A549 (cell line): ENCODE measurements at regions not wholly inside any gene's neighbourhood (a gene's known extent, or its start where the extent isn't known, plus 50 kb on each side); places are given as distances from the start of the nearest gene placed in this dataset.
A peak's percentile ranks its signal among the peaks of the same experiment; 100 is the strongest.

Experiments used
- ATAC-seq, 2 experiments: fragments of 200-7000 bp in 1 of 2; fragments of >200 bp in 1 of 2; cut with Nextera tagmentation in 1 of 2; cut with Tn5 transposase in 1 of 2; 3 replicates each; pipeline versions ENCODE4 v1.8.0 to v1.9.1; 2018 to 2020; ENCODE audit warnings: mild to moderate bottlenecking in 1 of 2, moderate library complexity in 1 of 2
- CTCF ChIA-PET: fragments of 300-600 bp; sonication (Branson Sonifier 250); formaldehyde crosslinking; extraction: SDS; loops from one replicate; lab custom pipeline; 2021; ENCODE audit warnings: antibody characterized with exemption, inconsistent platforms; lab: Yijun Ruan, JAX
- POLR2A ChIA-PET: fragments of 350-600 bp; formaldehyde crosslinking; extraction: SDS; loops from one replicate; lab custom pipeline; 2021; ENCODE audit warnings: antibody characterized with exemption, inconsistent platforms; lab: Yijun Ruan, JAX
- DNase-seq, 2 experiments: peaks; one replicate each; pipeline versions ENCODE4 v3.0.0 to v3.0.0-alpha.2; 2011 to 2016; ENCODE audit warnings: low read depth in 1 of 2, low spot score in 1 of 2
- FAIRE-seq: peaks from 2 replicates; lab custom pipeline; 2011; peaks lifted over from hg19 to GRCh38; lab: Jason Lieb, UNC
- H3K27ac ChIP-seq, 2 experiments: fragments of >200 bp; sonication (Bioruptor Twin); formaldehyde crosslinking; 3 replicates each; pipeline ENCODE4 v1.5.1; 2016 to 2017
- H3K4me1 ChIP-seq: fragments of >200 bp; sonication (Bioruptor Twin); formaldehyde crosslinking; 3 replicates; pipeline ENCODE4 v1.6.1; 2016
- H3K4me2 ChIP-seq: fragments of >200 bp; sonication (Bioruptor Twin); formaldehyde crosslinking; 3 replicates; pipeline ENCODE4 v1.6.1; 2016
- H3K4me3 ChIP-seq: fragments of >200 bp; sonication (Bioruptor Twin); formaldehyde crosslinking; 3 replicates; pipeline ENCODE4 v1.5.1; 2016
- H3K9me3 ChIP-seq: fragments of >200 bp; sonication (Bioruptor Twin); formaldehyde crosslinking; 3 replicates; pipeline ENCODE4 v1.6.1; 2016
- BHLHE40 ChIP-seq: IDR thresholded peaks from 2 replicates; pipeline ENCODE4 v1.6.1; 2012; ENCODE audit warnings: low read depth, low read length, inconsistent platforms
- CBX8 ChIP-seq: fragments of 200-600 bp; sonication (generic); IDR thresholded peaks from 2 replicates; pipeline ENCODE4 v1.6.1; 2016
- CEBPB ChIP-seq, 2 experiments: fragments of >200 bp in 1 of 2; sonication (Bioruptor Twin) in 1 of 2; formaldehyde crosslinking in 1 of 2; IDR thresholded peaks; 2 replicates each; pipeline ENCODE4 v1.6.1; 2012 to 2016
- CHD2 ChIP-seq: fragments of 150-350 bp; IDR thresholded peaks from 2 replicates; pipeline ENCODE4 v1.6.1; 2014; ENCODE audit warnings: low read length; ENCODE audit not compliant: partially characterized antibody
- CHD4 ChIP-seq: fragments of 200-600 bp; sonication (generic); IDR thresholded peaks from 2 replicates; pipeline ENCODE4 v1.6.1; 2016; ENCODE audit warnings: antibody characterized with exemption, mild to moderate bottlenecking, borderline replicate concordance
- FOSL2 ChIP-seq, 2 experiments: fragments of 450-650 bp in 1 of 2; fragments of >200 bp in 1 of 2; sonication (Bioruptor Twin) in 1 of 2; formaldehyde crosslinking; IDR thresholded peaks; 2 replicates each; pipeline versions ENCODE4 v1.5.0 to v1.6.1; 2016 to 2020; ENCODE audit warnings: mild to moderate bottlenecking in 1 of 2, moderate library complexity in 1 of 2
- FOXS1 ChIP-seq: fragments of 250-450 bp; sonication (Bioruptor Pico); IDR thresholded peaks from 2 replicates; pipeline ENCODE4 v1.5.0; 2020; ENCODE audit warnings: mild to moderate bottlenecking, moderate library complexity
- HOXB5 ChIP-seq: fragments of 250-450 bp; sonication (Bioruptor Pico); IDR thresholded peaks from 2 replicates; pipeline ENCODE4 v1.5.0; 2020; ENCODE audit warnings: mild to moderate bottlenecking, moderate library complexity
- NFE2L2 ChIP-seq: fragments of 150-350 bp; conservative IDR thresholded peaks from 2 replicates; pipeline ENCODE4 v1.6.1; 2014; ENCODE audit warnings: low read length
- NR3C1 ChIP-seq: fragments of >200 bp; sonication (Bioruptor Twin); formaldehyde crosslinking; IDR thresholded peaks from 3 replicates; pipeline ENCODE4 v1.6.1; 2017
- RCOR1 ChIP-seq: fragments of 150-350 bp; IDR thresholded peaks from 2 replicates; pipeline ENCODE4 v1.6.1; 2014; ENCODE audit warnings: antibody characterized with exemption, low read length, low read depth
- TFCP2L1 ChIP-seq: fragments of 250-450 bp; sonication (Bioruptor Pico); IDR thresholded peaks from 2 replicates; pipeline ENCODE4 v1.5.0; 2021; ENCODE audit warnings: mild to moderate bottlenecking
- WGBS: methylation state at CpG from one replicate; pipeline ENCODE4 v1.1.6; 2017; ENCODE audit errors: missing lambda C conversion rate; 5-methylcytosine and 5-hydroxymethylcytosine counted together
- TF ChIP-seq, protein P1 (sequence below): fragments of 150-350 bp; IDR thresholded peaks from 2 replicates; pipeline ENCODE4 v1.6.1; 2014; ENCODE audit warnings: low read depth, mild to moderate bottlenecking, low read length
- TF ChIP-seq, protein P2 (sequence below): fragments of >200 bp; sonication (Bioruptor Twin); formaldehyde crosslinking; IDR thresholded peaks from 3 replicates; pipeline ENCODE4 v1.5.1; 2016
- TF ChIP-seq, protein P3 (sequence below): fragments of >200 bp; sonication (Bioruptor Twin); formaldehyde crosslinking; IDR thresholded peaks from 3 replicates; pipeline ENCODE4 v1.6.1; 2016
- TF ChIP-seq, protein P4 (sequence below): fragments of 450-650 bp; IDR thresholded peaks from 2 replicates; pipeline ENCODE4 v1.6.1; 2014; ENCODE audit warnings: antibody characterized with exemption
- TF ChIP-seq, protein P5 (sequence below): IDR thresholded peaks from 2 replicates; pipeline ENCODE4 v1.6.1; 2012
- TF ChIP-seq, protein P6 (sequence below): fragments of 200-600 bp; sonication (generic); IDR thresholded peaks from 2 replicates; pipeline ENCODE4 v1.6.1; 2016; ENCODE audit warnings: antibody characterized with exemption, mild to moderate bottlenecking, moderate library complexity

DNA sequence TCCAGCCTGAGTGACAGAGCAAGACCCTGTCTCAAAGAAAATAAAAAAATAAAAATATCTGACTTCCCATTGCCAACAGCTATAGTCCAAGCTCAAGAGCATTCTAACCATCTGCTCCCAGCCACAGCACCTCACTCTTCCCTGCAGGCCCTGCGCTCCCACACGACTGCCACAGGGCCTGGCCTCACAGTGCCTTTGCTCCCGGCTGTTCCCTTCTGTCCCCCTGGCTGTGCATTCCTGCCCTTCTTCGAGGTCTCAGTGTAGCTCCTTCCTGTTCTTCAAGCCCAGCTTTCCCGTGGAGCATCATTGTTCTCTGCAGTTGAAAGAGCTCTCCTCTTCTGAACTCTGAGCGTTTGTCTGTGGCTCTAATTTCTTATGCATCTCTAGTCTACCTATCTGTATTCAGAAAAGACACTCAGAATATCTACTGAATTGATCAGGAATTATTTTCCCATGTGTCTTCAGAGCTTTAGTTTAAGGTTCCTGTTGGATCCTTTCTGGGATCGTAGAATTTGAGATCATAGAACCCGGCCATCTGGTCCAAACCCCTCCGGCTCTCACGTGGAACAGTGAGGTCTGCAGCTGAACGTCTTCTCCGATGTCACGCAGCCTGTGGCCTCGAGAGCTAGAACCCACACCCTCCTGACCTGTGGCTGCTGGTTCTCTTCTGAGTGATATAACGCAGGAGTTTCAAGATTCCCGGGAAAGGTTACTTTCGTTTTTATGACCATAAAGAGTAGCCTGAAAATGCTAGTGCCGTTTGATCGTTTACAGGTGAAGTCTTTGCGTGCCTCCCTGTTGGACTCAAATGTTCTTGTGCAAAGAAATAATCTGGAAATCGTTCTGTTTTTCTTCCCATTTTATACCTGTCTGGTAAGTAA lies 54.4 kb downstream of the DOP1B start:
- Histone ChIP-seq H3K27ac (peak overlapping the region; percentile 85 to 87), H3K4me2 (peak overlapping the region; percentile 96), H3K4me1 (peaks cover 33% of the 10 kb centered on the region), H3K4me3 (no peak overlapping the region), H3K9me3 (no peaks in the 10 kb centered on the region)
- DNase-seq (no peak), ATAC-seq (no peak), FAIRE-seq (no peak)
- 90% methylated on average over 17 of the region's 21 CpGs for WGBS
- POLR2A ChIA-PET, result interaction anchor here (0.8 kb wide), 1 partner anchor 109 kb away, joined by 5 read pairs; the partner anchor contains the start of gene MORC3
- CTCF ChIA-PET, result interaction anchor here (0.9 to 4.3 kb wide), 14 partner anchors 13 to 120 kb away, joined by 3 to 75 read pairs (median 8); partner anchors contain the start of gene CBR3
- TF ChIP-seq, protein P1, sequence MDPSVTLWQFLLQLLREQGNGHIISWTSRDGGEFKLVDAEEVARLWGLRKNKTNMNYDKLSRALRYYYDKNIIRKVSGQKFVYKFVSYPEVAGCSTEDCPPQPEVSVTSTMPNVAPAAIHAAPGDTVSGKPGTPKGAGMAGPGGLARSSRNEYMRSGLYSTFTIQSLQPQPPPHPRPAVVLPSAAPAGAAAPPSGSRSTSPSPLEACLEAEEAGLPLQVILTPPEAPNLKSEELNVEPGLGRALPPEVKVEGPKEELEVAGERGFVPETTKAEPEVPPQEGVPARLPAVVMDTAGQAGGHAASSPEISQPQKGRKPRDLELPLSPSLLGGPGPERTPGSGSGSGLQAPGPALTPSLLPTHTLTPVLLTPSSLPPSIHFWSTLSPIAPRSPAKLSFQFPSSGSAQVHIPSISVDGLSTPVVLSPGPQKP, result no peak
- TF ChIP-seq CEBPB (IDR thresholded peaks at IDR 0.05), result no peak
- TF ChIP-seq RCOR1, result no peak
- no peak for TF ChIP-seq FOXS1 (CRISPR knock-in tag)
- TF ChIP-seq, protein P2, sequence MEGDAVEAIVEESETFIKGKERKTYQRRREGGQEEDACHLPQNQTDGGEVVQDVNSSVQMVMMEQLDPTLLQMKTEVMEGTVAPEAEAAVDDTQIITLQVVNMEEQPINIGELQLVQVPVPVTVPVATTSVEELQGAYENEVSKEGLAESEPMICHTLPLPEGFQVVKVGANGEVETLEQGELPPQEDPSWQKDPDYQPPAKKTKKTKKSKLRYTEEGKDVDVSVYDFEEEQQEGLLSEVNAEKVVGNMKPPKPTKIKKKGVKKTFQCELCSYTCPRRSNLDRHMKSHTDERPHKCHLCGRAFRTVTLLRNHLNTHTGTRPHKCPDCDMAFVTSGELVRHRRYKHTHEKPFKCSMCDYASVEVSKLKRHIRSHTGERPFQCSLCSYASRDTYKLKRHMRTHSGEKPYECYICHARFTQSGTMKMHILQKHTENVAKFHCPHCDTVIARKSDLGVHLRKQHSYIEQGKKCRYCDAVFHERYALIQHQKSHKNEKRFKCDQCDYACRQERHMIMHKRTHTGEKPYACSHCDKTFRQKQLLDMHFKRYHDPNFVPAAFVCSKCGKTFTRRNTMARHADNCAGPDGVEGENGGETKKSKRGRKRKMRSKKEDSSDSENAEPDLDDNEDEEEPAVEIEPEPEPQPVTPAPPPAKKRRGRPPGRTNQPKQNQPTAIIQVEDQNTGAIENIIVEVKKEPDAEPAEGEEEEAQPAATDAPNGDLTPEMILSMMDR, result no peak
- TF ChIP-seq NR3C1, result no peak
- TF ChIP-seq, protein P3, sequence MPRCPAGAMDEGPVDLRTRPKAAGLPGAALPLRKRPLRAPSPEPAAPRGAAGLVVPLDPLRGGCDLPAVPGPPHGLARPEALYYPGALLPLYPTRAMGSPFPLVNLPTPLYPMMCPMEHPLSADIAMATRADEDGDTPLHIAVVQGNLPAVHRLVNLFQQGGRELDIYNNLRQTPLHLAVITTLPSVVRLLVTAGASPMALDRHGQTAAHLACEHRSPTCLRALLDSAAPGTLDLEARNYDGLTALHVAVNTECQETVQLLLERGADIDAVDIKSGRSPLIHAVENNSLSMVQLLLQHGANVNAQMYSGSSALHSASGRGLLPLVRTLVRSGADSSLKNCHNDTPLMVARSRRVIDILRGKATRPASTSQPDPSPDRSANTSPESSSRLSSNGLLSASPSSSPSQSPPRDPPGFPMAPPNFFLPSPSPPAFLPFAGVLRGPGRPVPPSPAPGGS, result no peak
- TF ChIP-seq CHD4, result no peak
- no peak for TF ChIP-seq NFE2L2
- TF ChIP-seq, protein P4, sequence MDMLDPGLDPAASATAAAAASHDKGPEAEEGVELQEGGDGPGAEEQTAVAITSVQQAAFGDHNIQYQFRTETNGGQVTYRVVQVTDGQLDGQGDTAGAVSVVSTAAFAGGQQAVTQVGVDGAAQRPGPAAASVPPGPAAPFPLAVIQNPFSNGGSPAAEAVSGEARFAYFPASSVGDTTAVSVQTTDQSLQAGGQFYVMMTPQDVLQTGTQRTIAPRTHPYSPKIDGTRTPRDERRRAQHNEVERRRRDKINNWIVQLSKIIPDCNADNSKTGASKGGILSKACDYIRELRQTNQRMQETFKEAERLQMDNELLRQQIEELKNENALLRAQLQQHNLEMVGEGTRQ, result no peak
- TF ChIP-seq, protein P5, sequence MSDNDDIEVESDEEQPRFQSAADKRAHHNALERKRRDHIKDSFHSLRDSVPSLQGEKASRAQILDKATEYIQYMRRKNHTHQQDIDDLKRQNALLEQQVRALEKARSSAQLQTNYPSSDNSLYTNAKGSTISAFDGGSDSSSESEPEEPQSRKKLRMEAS, result no peak
- TF ChIP-seq BHLHE40, result no peak
- TF ChIP-seq CBX8, result no peak
- no peak for TF ChIP-seq TFCP2L1 (CRISPR knock-in tag)
- no peak for TF ChIP-seq HOXB5
- TF ChIP-seq, protein P6, sequence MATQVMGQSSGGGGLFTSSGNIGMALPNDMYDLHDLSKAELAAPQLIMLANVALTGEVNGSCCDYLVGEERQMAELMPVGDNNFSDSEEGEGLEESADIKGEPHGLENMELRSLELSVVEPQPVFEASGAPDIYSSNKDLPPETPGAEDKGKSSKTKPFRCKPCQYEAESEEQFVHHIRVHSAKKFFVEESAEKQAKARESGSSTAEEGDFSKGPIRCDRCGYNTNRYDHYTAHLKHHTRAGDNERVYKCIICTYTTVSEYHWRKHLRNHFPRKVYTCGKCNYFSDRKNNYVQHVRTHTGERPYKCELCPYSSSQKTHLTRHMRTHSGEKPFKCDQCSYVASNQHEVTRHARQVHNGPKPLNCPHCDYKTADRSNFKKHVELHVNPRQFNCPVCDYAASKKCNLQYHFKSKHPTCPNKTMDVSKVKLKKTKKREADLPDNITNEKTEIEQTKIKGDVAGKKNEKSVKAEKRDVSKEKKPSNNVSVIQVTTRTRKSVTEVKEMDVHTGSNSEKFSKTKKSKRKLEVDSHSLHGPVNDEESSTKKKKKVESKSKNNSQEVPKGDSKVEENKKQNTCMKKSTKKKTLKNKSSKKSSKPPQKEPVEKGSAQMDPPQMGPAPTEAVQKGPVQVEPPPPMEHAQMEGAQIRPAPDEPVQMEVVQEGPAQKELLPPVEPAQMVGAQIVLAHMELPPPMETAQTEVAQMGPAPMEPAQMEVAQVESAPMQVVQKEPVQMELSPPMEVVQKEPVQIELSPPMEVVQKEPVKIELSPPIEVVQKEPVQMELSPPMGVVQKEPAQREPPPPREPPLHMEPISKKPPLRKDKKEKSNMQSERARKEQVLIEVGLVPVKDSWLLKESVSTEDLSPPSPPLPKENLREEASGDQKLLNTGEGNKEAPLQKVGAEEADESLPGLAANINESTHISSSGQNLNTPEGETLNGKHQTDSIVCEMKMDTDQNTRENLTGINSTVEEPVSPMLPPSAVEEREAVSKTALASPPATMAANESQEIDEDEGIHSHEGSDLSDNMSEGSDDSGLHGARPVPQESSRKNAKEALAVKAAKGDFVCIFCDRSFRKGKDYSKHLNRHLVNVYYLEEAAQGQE, result no peak
- TF ChIP-seq FOSL2 (IDR thresholded peaks at IDR 0.05), result no peak
- no peak for TF ChIP-seq FOSL2 (CRISPR knock-in tag; IDR thresholded peaks at IDR 0.05)
- TF ChIP-seq CHD2, result no peak
